SK-N-SH (cell line): ENCODE measurements at regions not wholly inside any gene's neighbourhood (a gene's known extent, or its start where the extent isn't known, plus 50 kb on each side); places are given as distances from the start of the nearest gene placed in this dataset.

Source experiments
- CTCF ChIA-PET: fragments of 300-600, 350-600 bp; formaldehyde crosslinking; extraction: SDS; loops from one replicate; lab custom pipeline; 2021; lab: Yijun Ruan, JAX
- POLR2A ChIA-PET: fragments of 350-600 bp; sonication (Branson Sonifier 250); formaldehyde crosslinking; extraction: SDS; loops from one replicate; lab custom pipeline; 2020; ENCODE audit warnings: antibody characterized with exemption, inconsistent platforms; lab: Yijun Ruan, JAX
- DNase-seq: peaks from one replicate; pipeline ENCODE4 v3.0.0; 2012
- H2AFZ ChIP-seq: fragments of 200-600 bp; sonication (generic); 2 replicates; pipeline ENCODE4 v1.8.1; 2016; ENCODE audit warnings: antibody characterized with exemption, mild to moderate bottlenecking, low read depth
- H3F3A ChIP-seq: fragments of 200-600 bp; sonication (generic); replicated peaks from 2 replicates; pipeline ENCODE3; 2016; ENCODE audit warnings: antibody characterized with exemption, mild to moderate bottlenecking; ENCODE audit not compliant: insufficient read depth
- H3K27ac ChIP-seq, 2 experiments: fragments of 200-500 bp in 1 of 2; fragments of 200-600 bp in 1 of 2; sonication (Bioruptor generic) in 1 of 2; sonication (generic), shearing (Covaris generic) in 1 of 2; 2 replicates each; pipeline versions ENCODE4 v1.5.1 to v1.6.1; 2014 to 2016; ENCODE audit warnings: low read depth in 2 of 2, inconsistent platforms in 1 of 2, low read length in 1 of 2, mild to moderate bottlenecking in 1 of 2, mixed read lengths in 1 of 2
- H3K27me3 ChIP-seq: fragments of 200-600 bp; sonication (generic), shearing (Covaris generic); 2 replicates; pipeline ENCODE4 v1.6.1; 2016; ENCODE audit warnings: mixed run types; ENCODE audit not compliant: insufficient read depth
- H3K36me3 ChIP-seq, 2 experiments: fragments of 200-500 bp in 1 of 2; fragments of 200-600 bp in 1 of 2; sonication (Bioruptor generic) in 1 of 2; sonication (generic) in 1 of 2; replicated peaks in 1 of 2; 2 replicates each; pipeline versions ENCODE3 to v1.5.1; 2014 to 2016; ENCODE audit warnings: low read length in 1 of 2, mild to moderate bottlenecking in 1 of 2; ENCODE audit not compliant: insufficient read depth in 2 of 2, control insufficient read depth in 1 of 2
- H3K4me1 ChIP-seq, 2 experiments: fragments of 200-500 bp in 1 of 2; fragments of 200-600 bp in 1 of 2; sonication (Bioruptor generic) in 1 of 2; sonication (generic), shearing (Covaris generic) in 1 of 2; 2 replicates each; pipeline versions ENCODE4 v1.5.1 to v1.6.1; 2014 to 2016; ENCODE audit warnings: low read depth in 1 of 2, low read length in 1 of 2, mixed run types in 1 of 2; ENCODE audit not compliant: insufficient read depth in 2 of 2, control insufficient read depth in 1 of 2
- H3K4me2 ChIP-seq: fragments of 200-600 bp; sonication (generic), shearing (Covaris generic); 2 replicates; pipeline ENCODE4 v1.6.1; 2017; ENCODE audit warnings: mixed run types
- H3K4me3 ChIP-seq, 2 experiments: fragments of 200-500 bp in 1 of 2; fragments of 200-600 bp in 1 of 2; sonication (Bioruptor generic) in 1 of 2; sonication (generic), shearing (Covaris generic) in 1 of 2; 2 replicates each; pipeline versions ENCODE4 v1.5.1 to v1.8.1; 2014 to 2016; ENCODE audit warnings: low read depth in 2 of 2, inconsistent platforms in 1 of 2, low read length in 1 of 2, mild to moderate bottlenecking in 1 of 2, mixed read lengths in 1 of 2, moderate library complexity in 1 of 2
- H3K79me2 ChIP-seq: fragments of 200-600 bp; sonication (generic); 2 replicates; pipeline ENCODE4 v1.8.1; 2017; ENCODE audit warnings: mild to moderate bottlenecking; ENCODE audit not compliant: insufficient read depth
- H3K9ac ChIP-seq: fragments of 200-600 bp; sonication (generic); 2 replicates; pipeline ENCODE4 v1.6.1; 2017; ENCODE audit warnings: mixed run types
- H3K9me2 ChIP-seq: fragments of 200-600 bp; sonication (generic); 2 replicates; pipeline ENCODE4 v1.6.1; 2017; ENCODE audit warnings: mixed run types
- H3K9me3 ChIP-seq: fragments of 200-600 bp; sonication (generic); 2 replicates; pipeline ENCODE4 v1.6.1; 2017; ENCODE audit warnings: mixed run types, mild to moderate bottlenecking, moderate library complexity
- H4K20me1 ChIP-seq: fragments of 200-600 bp; sonication (generic); 2 replicates; pipeline ENCODE4 v1.6.1; 2017; ENCODE audit warnings: mild to moderate bottlenecking, mixed run types; ENCODE audit not compliant: insufficient read depth
- EP300 ChIP-seq, 2 experiments: IDR thresholded peaks; 2 replicates each; pipeline versions ENCODE4 v1.4.0 to v1.6.1; 2012; ENCODE audit warnings: borderline replicate concordance in 1 of 2, low read depth in 1 of 2, low read length in 1 of 2
- FOSL2 ChIP-seq: IDR thresholded peaks from 2 replicates; pipeline ENCODE4 v1.4.0; 2012; ENCODE audit warnings: low read depth, mild to moderate bottlenecking, moderate library complexity, borderline replicate concordance
- FOXJ3 ChIP-seq: sonication (generic); formaldehyde crosslinking; IDR thresholded peaks from 2 replicates; pipeline ENCODE4 v1.5.1; 2020; ENCODE audit warnings: mild to moderate bottlenecking, missing genetic modification reagents
- FOXM1 ChIP-seq: IDR thresholded peaks from 2 replicates; pipeline ENCODE4 v1.4.0; 2012; ENCODE audit warnings: low read depth, mild to moderate bottlenecking
- IRF3 ChIP-seq: fragments of 150-350 bp; IDR thresholded peaks from 2 replicates; pipeline ENCODE4 v1.6.1; 2016; ENCODE audit warnings: mild to moderate bottlenecking, low read depth, low read length
- JUND ChIP-seq: IDR thresholded peaks from 2 replicates; pipeline ENCODE4 v1.4.0; 2012
- MAX ChIP-seq: IDR thresholded peaks from 2 replicates; pipeline ENCODE4 v1.4.0; 2012; ENCODE audit warnings: low read depth
- MEF2A ChIP-seq: IDR thresholded peaks from 2 replicates; pipeline ENCODE4 v1.4.0; 2012; ENCODE audit warnings: low read depth, borderline replicate concordance
- MXI1 ChIP-seq: IDR thresholded peaks from 2 replicates; pipeline ENCODE4 v1.6.1; 2012; ENCODE audit warnings: mild to moderate bottlenecking, low read depth, low read length, improper control_type of control experiment
- NFIC ChIP-seq: IDR thresholded peaks from 2 replicates; pipeline ENCODE4 v1.4.0; 2012; ENCODE audit warnings: borderline replicate concordance
- NRF1 ChIP-seq: IDR thresholded peaks from 2 replicates; pipeline ENCODE4 v1.6.1; 2012; ENCODE audit warnings: low read depth, mild to moderate bottlenecking, low read length
- PBX3 ChIP-seq: IDR thresholded peaks from 2 replicates; pipeline ENCODE4; 2012
- POLR2AphosphoS5 ChIP-seq: IDR thresholded peaks from 2 replicates; pipeline ENCODE4 v1.6.1; 2012; ENCODE audit warnings: low read depth, low read length
- RCOR1 ChIP-seq: fragments of 150-350 bp; IDR thresholded peaks from 2 replicates; pipeline ENCODE4 v1.6.1; 2017; ENCODE audit warnings: antibody characterized with exemption, low read length
- RXRA ChIP-seq: IDR thresholded peaks from 2 replicates; pipeline ENCODE4 v1.4.0; 2012; ENCODE audit warnings: low read depth, mild to moderate bottlenecking, borderline replicate concordance
- TCF12 ChIP-seq: IDR thresholded peaks from 2 replicates; pipeline ENCODE4 v1.4.0; 2012
- YY1 ChIP-seq: IDR thresholded peaks from 2 replicates; pipeline ENCODE4 v1.4.0; 2012; ENCODE audit warnings: low read depth, mild to moderate bottlenecking
- ZBTB33 ChIP-seq: IDR thresholded peaks from 2 replicates; pipeline ENCODE4 v1.4.0; 2012; ENCODE audit warnings: low read depth, borderline replicate concordance
- WGBS: methylation state at CpG from one replicate; pipeline ENCODE4 v1.1.6; 2017; ENCODE audit warnings: low lambda C conversion rate; 5-methylcytosine and 5-hydroxymethylcytosine counted together

GRCh38 chr5:145591578-145591977 lies 243.6 kb downstream of the PRELID2 start:
- CTCF ChIA-PET, result no interaction called here
- H2AFZ ChIP-seq, result 0 out of 2 replicates have a peak overlapping the region, but pooled peaks have one; percentile 9

GRCh38 chr5:145589063-145589462 lies 246.1 kb downstream of the PRELID2 start:
- CTCF ChIA-PET, result interaction anchor here (0.7 kb wide), 1 partner anchor 236 kb away, joined by 3 read pairs; no protein-coding TSS in a partner anchor

More at GRCh38 chr5:145591578-145591977, 243.6 kb downstream of the PRELID2 start:
- no peak for DNase-seq
- Histone ChIP-seq H3K27ac (no peak overlapping the region; a peak in 1 of 4 replicates), H3F3A (peaks cover 19% of the 10 kb centered on the region), H3K36me3 (no peaks in the 10 kb centered on the region), H3K4me3 (no peak overlapping the region), H3K27me3 (no peaks in the 10 kb centered on the region), H3K9me3 (no peaks in the 10 kb centered on the region), H3K4me1 (peaks cover 5 to 30% of the 10 kb centered on the region in 2 experiments), H3K9me2 (no peaks in the 10 kb centered on the region), H3K79me2 (no peaks in the 10 kb centered on the region), H3K4me2 (no peak overlapping the region), H4K20me1 (no peaks in the 10 kb centered on the region), H3K9ac (no peak overlapping the region)
- 62% methylated on average over 1 of the region's 1 CpG for WGBS
- POLR2A ChIA-PET, result no interaction called here
- TF ChIP-seq NRF1 (no peak), IRF3 (no peak), PBX3 (no peak; the same call in 1 of the 2 replicates), FOXM1 (no peak), YY1 (no peak), RCOR1 (no peak), MEF2A (no peak), POLR2AphosphoS5 (no peak), FOXJ3 (CRISPR knock-in tag) (no peak)

More at GRCh38 chr5:145589063-145589462, 246.1 kb downstream of the PRELID2 start:
- no peaks in the 10 kb centered on the region for H3K9me2 ChIP-seq
- H4K20me1 ChIP-seq, result no peaks in the 10 kb centered on the region
- peak overlapping the region; percentile 66 to 76; a peak in 3 of 4 replicates for H3K27ac ChIP-seq
- H3K4me1 ChIP-seq, result peaks cover 5 to 30% of the 10 kb centered on the region in 2 experiments
- peak overlapping the region; percentile 8; the same call in 1 of the 2 replicates for H2AFZ ChIP-seq
- H3K36me3 ChIP-seq, result no peaks in the 10 kb centered on the region
- H3K27me3 ChIP-seq, result no peaks in the 10 kb centered on the region
- WGBS, result 47% methylated on average over 2 of the region's 2 CpGs
- TF ChIP-seq ZBTB33 (no peak), FOXM1 (0 out of 2 replicates have a peak, but pooled peaks have one; percentile 44), MAX (no peak), JUND (peak; percentile 44; the same call in 1 of the 2 replicates), MXI1 (no peak), RXRA (no peak), NFIC (peak; percentile 37; the same call in 1 of the 2 replicates), PBX3 (peak; percentile 70), EP300 (IDR thresholded peaks at IDR 0.05; ENCODE audit: borderline replicate concordance in 1 of 2, low read depth in 1 of 2, low read length in 1 of 2) (peak in 1 of 2 experiments; percentile 54; a peak in 1 of 4 replicates), TCF12 (peak; percentile 83), FOSL2 (peak; percentile 38; the same call in 1 of the 2 replicates)
- POLR2A ChIA-PET, result no interaction called here
- no peaks in the 10 kb centered on the region for H3K79me2 ChIP-seq
- H3K9ac ChIP-seq, result no peak overlapping the region
- H3K9me3 ChIP-seq, result no peaks in the 10 kb centered on the region
- no peak overlapping the region for H3K4me3 ChIP-seq
- no peak overlapping the region for H3K4me2 ChIP-seq
- no peak for DNase-seq
- peaks cover 19% of the 10 kb centered on the region for H3F3A ChIP-seq
